Stimulated activated CD8-positive, alpha-beta memory T cell treated with anti-CD3 and anti-CD28 coated beads, Interleukin-2, amount 100 ng/mL, for 48 hours (primary cell): ENCODE measurements at regions not wholly inside any gene's neighbourhood (a gene's known extent, or its start where the extent isn't known, plus 50 kb on each side); places are given as distances from the start of the nearest gene placed in this dataset.
"Not testable (repeated sequence)": the region's sequence is repeated elsewhere in the genome, so short reads cannot be mapped to it uniquely, and the experiment has no call there.

Experiments
- DNase-seq, 2 donors: peaks; one replicate each; pipeline ENCODE4 v3.0.0-alpha.2; 2020; ENCODE audit warnings: low read depth in 2 of 2

DNA sequence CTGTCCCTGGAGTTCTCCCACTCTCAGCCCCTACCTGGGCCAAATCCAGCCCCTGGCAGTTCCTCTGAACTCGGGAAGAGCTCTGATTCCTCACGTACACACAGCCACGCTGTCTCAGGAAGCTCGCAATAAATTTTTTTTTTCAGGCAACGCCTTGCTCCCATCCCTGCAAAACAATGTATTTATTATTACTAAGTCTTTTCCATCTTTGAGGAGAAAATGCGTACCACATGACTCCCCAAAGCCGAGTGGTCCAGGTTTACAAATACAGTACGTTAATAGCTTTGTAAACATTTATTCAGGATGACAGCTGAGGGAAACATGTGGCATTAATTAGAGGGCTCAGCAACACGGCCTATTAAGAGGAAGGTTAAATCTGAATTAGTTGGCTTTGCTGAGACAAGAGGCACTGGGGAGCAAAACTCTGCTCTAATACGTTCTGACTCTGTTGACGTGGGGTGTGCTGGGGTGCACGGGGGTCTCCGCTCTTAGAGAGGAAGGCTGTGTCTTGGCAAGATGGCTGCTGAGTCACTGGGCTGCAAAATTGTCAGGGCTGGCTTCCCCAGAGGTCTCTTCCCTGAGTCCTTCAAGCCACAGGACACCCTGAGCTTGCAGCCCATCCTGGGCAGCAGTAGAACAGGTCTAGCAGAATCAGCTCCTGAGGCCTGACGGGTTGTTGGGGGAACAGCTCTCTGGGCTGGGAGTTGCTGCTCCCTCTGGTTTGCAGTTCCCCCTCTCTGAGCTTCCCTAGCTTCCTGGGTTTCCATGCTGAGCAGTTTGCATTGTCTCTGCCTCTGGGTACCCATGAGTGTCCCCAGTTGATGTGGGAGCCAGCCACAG lies 185.2 kb upstream of the TBX3 start:
- no peak for DNase-seq

DNA sequence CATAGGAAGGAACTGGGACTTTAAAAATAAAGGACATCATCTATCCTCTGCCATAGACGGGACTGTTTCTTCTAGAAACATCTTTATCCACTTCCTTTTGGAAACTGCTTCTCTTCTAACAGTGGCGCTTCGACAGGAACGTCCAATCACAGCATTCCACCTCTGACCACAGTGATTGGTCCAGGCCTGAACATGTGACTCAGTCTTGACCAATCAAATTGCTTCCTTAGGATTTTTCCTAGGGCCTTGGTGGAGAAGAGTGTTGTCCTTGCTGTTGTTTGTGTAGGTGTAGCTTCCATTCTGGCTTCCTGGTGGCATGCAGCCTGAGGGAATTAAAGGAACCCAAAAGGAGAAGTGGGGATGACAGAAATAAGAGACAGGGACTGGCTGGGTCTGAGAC lies 182.4 kb upstream of the TBX3 start:
- DNase-seq = no peak

DNA sequence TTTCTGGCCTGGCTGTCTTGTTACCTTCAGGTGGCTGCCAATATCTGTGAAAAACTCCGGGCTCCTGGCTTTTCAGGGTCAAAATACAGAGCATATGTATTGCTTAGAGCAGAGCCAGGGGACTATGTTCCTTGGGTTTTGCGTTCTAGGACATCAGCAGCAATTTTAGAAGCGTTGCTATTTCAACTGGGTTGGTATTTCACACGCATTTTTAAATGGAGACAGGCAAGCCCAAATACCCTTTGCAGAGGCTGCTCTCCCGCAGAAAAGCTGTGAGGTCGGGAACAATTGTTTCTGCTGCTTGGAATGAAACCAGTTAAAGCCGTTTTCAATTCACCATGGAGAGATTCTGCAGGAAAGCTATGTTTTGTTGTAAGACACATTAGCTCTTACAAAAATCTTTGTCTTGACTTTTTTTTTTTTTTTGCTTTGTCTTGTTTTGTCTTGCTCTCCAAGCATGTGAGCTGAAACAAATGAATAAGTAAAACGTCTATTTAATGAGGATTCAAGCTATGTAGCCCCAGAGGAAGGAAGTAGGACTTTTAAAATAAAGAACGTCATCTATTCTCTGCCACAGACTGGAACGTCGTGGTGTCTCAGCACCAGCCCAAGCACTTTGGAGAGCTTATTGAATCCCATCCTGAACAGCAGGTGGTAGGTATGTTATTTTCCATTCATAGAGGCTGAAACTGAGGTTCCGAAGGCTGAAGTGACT lies 181.0 kb upstream of the TBX3 start:
- DNase-seq = no peak

- no peak for DNase-seq
Measured at GRCh38 chr12:114863911-114864310, 179.9 kb upstream of the TBX3 start.

- no peak for DNase-seq
Measured at GRCh38 chr12:114860969-114861368, 177.0 kb upstream of the TBX3 start.

DNA sequence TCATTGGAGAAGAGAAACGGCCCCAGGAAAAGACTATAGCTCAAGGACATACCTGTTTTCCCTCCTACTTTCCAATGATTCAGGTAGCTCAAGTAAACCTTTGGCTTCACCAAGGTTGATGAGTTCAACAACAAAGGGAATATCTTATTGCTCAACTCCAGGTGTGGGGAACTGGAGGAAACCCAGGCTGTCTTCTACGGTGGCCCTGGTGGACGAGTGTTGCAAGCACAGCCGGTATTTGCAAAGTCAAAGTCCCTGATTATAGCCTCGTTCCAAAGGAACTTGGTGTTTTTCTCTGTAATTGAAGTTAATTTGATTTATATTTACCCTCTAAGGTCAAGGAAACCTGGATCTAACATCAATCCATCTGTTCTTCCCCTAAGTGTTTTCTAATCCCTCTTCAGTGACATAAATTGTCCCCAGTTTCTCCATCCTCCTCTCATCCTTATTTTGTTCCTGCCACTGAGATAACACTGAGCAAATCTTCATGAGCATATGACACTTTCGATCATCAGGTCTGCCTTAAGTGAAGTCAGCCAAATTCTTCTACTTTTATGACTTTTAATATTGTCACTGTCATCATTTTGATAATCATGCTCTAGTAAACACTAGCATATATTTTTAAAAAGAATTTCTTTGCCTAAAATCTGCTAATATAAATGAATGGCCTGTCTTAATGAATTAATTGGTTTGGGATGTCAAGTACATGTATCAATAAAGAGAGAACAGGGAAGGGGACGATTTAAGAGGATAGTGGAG lies 174.6 kb upstream of the TBX3 start:
- no peak for DNase-seq

GRCh38 chr12:114855678-114856077 lies 171.7 kb upstream of the TBX3 start:
- DNase-seq = no peak

DNA sequence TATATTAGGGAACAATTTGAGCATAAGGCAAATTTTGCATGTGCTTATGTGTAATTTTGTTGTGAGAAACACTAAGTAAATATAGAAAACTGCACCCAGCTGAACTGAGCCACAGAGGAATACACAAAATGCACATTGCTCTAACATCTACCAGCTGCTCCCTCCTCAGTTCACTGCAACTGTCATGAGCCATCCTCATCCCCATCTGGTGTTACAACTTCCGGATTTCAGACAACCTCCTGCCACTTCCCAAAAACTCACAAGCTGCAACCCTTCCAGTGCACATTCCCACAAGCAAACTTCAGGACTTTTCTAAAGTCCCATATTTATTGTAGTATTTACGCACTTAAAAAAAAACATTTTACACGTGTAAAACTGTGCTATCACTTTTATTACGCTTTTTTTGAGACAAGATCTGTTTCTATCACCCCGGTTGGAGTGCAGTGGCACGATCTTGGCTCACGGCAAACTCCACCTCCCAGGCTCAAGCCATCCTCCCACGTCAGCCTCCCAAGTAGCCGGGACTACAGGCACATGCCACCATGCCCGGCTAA lies 169.1 kb upstream of the TBX3 start:
- DNase-seq = no peak

DNA sequence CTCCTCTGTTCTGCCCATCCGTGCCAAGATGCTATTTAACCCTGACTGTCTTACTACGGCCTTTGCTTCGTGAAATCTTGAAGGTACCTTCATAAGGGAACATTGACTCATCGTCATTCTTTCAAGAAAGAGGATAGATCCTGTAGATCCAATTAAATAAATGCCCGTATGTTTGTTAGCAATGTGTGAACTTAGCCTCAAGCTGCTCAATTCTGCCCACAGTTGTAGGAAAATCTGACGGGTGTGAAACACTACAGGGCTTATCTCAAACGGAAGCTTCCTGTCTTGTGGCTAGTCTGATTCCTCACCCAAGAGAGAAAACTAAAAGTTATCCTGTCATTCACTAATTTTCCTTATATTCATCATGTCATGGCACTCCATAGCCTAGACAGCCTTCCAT lies 168.0 kb upstream of the TBX3 start:
- no peak for DNase-seq

- DNase-seq = no peak
Measured at GRCh38 chr12:114850661-114851275, 166.8 kb upstream of the TBX3 start.

- no peak for DNase-seq
Measured at GRCh38 chr12:114848666-114849065, 164.7 kb upstream of the TBX3 start.

DNA sequence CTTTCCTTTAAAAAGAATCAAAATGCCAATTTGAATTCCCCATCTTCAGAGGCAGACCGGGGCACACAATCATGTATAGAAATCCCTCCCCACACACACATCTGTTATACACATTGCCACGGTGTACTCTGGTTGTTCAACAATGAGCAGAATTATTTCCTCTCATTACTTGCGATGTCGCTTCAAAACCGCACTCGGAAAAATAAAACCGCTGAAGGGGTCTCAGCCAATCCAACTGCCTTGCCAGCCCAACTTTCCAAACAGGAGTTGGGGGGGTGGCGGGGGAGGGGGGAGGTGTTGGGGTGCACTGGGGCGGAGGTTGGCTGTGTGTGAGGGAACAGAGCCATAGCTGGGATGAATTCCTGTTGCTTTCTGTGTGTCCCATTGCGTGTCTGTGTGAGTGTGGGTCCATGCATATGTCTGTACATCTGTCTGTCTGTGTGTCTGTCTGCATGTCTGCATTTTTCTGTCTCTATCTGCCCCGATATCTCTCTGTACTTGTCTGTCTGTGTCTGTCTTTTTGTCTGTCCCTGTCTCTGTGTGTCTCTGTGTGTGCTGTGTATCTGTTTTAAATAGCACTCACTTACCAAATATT lies 163.6 kb upstream of the TBX3 start:
- no peak for DNase-seq

DNA sequence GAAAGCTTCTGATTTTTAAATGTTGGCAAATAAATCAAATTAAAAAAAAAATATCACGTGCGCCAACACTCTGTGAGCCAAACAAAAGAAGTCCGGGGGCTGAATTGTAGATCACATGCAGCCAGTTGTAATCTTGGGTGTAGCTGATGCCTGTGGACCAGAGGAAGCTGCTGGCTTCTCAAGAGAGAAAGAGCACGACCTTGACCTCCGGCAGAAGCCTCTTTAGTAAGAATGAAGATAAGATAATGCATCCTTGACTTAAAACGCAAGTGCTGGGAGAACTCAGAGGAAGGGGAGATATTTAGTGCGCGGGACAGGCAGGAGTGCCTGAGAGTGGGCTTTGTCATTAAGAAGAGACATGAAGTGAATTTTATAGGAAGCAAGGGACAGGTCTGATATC lies 162.8 kb upstream of the TBX3 start:
- DNase-seq = no peak

DNA sequence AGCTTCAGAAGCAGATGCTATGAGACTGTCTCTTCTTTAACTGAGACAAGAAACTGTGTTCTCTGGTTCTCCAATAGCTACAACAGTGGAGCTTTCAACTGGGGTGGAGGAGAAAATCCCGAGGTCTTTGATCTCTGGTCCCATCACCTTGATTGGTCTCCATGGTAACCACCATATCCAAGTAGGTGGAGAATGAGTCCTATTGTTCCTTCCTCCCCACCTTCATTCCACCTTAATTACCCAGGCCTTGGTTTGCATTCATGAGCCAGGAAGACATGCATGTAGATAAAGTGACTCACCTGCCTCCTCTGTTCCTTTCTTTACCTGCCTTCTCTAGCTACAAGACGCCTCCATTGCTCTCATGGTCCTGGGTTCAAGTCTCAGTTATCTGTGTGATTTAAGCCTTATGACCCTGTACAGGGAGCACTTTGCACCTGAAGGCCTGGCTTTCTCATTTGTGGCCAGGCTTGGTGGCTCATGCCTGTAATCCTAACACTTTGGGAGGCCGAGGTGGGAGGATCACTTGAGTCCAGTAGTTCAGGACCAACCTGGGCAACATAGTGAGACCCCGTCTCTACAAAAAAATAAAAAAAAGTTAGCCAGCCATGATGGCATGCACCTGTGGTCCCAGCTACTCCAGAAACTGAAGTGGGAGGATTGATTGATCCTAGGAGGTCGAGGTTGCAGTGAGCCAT lies 157.7 kb upstream of the TBX3 start:
- DNase-seq = no peak

DNA sequence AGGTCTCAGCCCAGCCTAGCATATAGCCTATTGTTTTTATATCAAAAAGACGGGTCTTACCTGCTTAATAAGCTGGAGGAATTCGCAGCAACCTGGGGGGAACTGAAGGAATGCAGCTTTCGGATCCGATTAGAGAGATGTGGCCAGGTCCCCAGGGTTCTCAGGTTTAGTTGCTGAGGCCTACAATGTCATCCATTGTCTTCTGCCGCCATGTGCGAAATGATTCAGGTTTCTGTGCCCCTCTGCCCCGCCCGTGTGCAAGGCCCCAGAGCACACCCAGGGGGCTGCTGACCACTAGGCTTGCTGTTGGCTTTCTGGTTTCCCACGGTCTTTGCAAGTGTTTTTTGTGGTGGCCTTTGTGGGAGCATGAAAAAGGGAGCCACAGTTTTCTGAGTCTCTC lies 154.5 kb upstream of the TBX3 start:
- no peak for DNase-seq

DNA sequence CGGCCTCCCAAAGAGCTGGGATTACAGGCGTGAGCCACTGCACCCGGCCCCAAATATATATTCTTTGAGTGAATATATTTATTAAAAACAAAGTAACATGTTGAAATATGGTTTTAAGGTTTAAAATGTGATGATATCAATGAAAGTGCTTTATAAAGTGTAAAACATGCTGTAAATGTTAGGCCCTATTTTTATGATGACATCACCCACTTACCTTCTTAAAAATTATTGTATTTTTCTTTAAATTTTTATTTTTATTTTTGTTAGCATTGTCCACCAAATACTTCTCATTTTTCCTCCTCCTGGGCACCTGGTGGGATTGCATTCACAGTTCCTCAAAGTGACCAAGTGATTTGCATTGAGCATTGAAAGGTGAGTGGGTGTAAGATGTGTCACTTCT lies 152.6 kb upstream of the TBX3 start:
- no peak for DNase-seq

- DNase-seq = no peak
Measured at GRCh38 chr12:114835031-114835430, 151.1 kb upstream of the TBX3 start.

- DNase-seq = no peak
Measured at GRCh38 chr12:114834621-114835020, 150.6 kb upstream of the TBX3 start.

- no peak for DNase-seq
Measured at GRCh38 chr12:114829833-114830232, 145.9 kb upstream of the TBX3 start.

GRCh38 chr12:114829244-114829643 lies 145.3 kb upstream of the TBX3 start:
- DNase-seq = not testable (repeated sequence)

DNA sequence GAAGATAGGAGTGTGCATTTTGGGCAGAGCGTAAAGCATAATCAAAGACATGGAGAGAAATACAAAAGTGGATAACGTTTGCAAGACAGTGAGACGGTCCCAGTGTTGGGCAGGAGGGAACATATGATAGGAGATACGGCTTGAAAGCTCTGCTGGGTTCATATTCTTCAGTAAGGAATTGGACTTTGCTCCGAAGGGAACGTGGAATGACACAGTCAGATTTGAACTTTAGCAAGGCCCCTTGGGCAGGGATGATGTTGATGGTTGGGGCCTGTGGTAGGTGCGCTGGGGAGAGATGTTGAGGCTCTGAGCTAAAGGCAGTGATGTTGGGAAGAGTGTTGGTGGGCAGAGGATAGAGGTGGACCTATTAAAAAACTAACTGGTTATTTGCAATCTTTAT lies 143.5 kb upstream of the TBX3 start:
- DNase-seq = no peak
